ENCODE measurements at regions not wholly inside any gene's neighbourhood (a gene's known extent, or its start where the extent isn't known, plus 50 kb on each side); places are given as distances from the start of the nearest gene placed in this dataset.

DNA sequence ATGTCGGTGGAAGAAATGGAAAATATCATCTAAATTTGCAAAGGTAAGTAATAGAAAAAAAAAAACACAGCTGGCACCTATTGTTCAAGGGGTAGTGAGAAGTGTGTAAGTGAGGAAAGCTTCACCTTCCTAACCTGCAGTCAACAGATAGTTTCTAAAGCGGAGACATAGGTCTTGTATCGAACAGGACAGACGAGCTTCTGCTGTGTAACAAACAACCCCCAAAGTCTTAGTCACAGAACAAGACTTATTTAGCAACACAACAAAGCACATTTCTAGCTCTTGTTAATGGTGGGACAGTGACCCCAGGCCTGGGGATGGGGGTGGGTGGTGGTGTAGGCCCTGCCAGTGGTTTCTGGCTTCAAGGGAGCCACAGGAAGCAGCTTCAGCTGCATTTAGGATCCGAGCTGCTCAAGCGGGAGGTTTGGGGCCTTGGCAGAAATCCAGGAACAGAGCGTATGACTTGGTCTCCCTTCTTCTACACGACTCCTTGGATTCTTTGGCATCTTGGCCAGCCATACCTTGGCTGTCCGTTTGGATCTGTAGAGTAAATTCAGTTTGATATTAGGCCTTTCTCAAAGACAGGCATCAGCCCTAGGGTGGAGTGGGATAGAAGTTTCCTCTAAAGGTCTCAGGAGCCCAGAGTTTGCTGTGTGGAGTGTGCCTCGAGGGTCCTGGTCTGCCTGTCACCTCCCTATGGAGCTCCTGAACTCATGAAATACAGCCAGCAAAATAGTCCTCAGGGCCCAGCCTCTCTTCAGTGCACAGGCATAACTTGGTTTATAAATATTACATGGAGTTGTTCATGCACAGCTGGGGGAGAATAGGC, 56.9 kb upstream of the SHH start:
- TF ChIP-seq EZH2phosphoT487 (IDR thresholded peaks at IDR 0.05; ENCODE audit: low read depth, severe bottlenecking, unreplicated experiment) (no peak), EZH2 (IDR thresholded peaks at IDR 0.05; ENCODE audit: borderline replicate concordance) (no peak)
- TF ChIP-seq, protein P1, sequence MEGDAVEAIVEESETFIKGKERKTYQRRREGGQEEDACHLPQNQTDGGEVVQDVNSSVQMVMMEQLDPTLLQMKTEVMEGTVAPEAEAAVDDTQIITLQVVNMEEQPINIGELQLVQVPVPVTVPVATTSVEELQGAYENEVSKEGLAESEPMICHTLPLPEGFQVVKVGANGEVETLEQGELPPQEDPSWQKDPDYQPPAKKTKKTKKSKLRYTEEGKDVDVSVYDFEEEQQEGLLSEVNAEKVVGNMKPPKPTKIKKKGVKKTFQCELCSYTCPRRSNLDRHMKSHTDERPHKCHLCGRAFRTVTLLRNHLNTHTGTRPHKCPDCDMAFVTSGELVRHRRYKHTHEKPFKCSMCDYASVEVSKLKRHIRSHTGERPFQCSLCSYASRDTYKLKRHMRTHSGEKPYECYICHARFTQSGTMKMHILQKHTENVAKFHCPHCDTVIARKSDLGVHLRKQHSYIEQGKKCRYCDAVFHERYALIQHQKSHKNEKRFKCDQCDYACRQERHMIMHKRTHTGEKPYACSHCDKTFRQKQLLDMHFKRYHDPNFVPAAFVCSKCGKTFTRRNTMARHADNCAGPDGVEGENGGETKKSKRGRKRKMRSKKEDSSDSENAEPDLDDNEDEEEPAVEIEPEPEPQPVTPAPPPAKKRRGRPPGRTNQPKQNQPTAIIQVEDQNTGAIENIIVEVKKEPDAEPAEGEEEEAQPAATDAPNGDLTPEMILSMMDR (IDR thresholded peaks at IDR 0.05; ENCODE audit: poor library complexity) = no peak

Measured in hepatocyte (in vitro differentiated cells).